Bronchial epithelial cell (primary cell): ENCODE measurements at regions not wholly inside any gene's neighbourhood (a gene's known extent, or its start where the extent isn't known, plus 50 kb on each side); places are given as distances from the start of the nearest gene placed in this dataset.

Experiments used
- DNase-seq: peaks from one replicate; pipeline ENCODE4 v3.0.0-alpha.2; 2010; ENCODE audit warnings: low read depth
- FAIRE-seq: peaks from 2 replicates; lab custom pipeline; 2011; peaks lifted over from hg19 to GRCh38; lab: Jason Lieb, UNC
- H3K27me3 ChIP-seq: 2 replicates; pipeline ENCODE4 v1.5.1; 2011; ENCODE audit warnings: low read length; ENCODE audit not compliant: control insufficient read depth, insufficient read depth
- H3K36me3 ChIP-seq: 2 replicates; pipeline ENCODE4 v1.5.1; 2011; ENCODE audit warnings: low read length; ENCODE audit not compliant: control insufficient read depth, insufficient read depth
- H3K4me3 ChIP-seq: 2 replicates; pipeline ENCODE4 v1.5.1; 2011; ENCODE audit warnings: mild to moderate bottlenecking, low read depth, low read length, control low read depth
- CTCF ChIP-seq: IDR thresholded peaks from 2 replicates; pipeline ENCODE4 v1.5.1; 2011; ENCODE audit warnings: mild to moderate bottlenecking, moderate library complexity, low read length, control low read depth, inconsistent platforms; ENCODE audit not compliant: insufficient read depth, severe bottlenecking

- FAIRE-seq (no peak), DNase-seq (no peak)
- TF ChIP-seq CTCF = no peak
- Histone ChIP-seq H3K36me3 (no peaks in the 10 kb centered on the region), H3K4me3 (no peak overlapping the region), H3K27me3 (no peaks in the 10 kb centered on the region)
Measured at GRCh38 chr17:56735842-56736241, 97.9 kb downstream of the C17orf67 start.

- FAIRE-seq (no peak), DNase-seq (no peak)
- H3K4me3 ChIP-seq = no peak overlapping the region
- no peaks in the 10 kb centered on the region for H3K27me3 ChIP-seq
- no peak for TF ChIP-seq CTCF
- H3K36me3 ChIP-seq = no peaks in the 10 kb centered on the region
Measured at GRCh38 chr17:56737421-56738161, 96.1 kb downstream of the C17orf67 start.

- Histone ChIP-seq H3K27me3 (no peaks in the 10 kb centered on the region), H3K4me3 (no peak overlapping the region), H3K36me3 (no peaks in the 10 kb centered on the region)
- TF ChIP-seq CTCF = no peak
- DNase-seq = no peak
- FAIRE-seq = no peak
Measured at GRCh38 chr17:56739376-56739775, 94.3 kb downstream of the C17orf67 start.

GRCh38 chr17:56739776-56740175 lies 93.9 kb downstream of the C17orf67 start:
- no peaks in the 10 kb centered on the region for H3K36me3 ChIP-seq
- no peak for TF ChIP-seq CTCF
- H3K4me3 ChIP-seq = no peak overlapping the region
- DNase-seq (no peak), FAIRE-seq (no peak)
- H3K27me3 ChIP-seq = no peaks in the 10 kb centered on the region

DNA sequence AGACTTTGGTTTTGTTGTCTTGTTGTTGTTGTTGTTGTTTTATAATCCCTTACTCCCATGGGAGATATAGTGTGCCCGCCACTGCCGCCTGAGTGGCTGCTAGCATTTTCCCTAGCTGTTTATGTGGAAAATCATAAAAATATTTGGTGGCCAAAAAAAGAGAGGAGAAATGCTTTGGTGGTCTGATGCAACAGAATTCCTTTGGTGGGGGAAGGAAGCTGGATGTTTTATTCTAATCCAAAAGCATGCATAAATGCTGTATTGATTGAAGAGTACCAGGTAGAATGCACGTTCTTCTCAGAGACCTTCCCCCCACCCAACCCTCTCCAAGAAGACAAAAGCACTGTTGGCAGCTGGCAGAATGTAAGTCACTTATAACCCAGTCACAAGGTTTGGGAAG lies 93.2 kb downstream of the C17orf67 start:
- Histone ChIP-seq H3K27me3 (no peaks in the 10 kb centered on the region), H3K36me3 (no peaks in the 10 kb centered on the region), H3K4me3 (no peak overlapping the region)
- DNase-seq = no peak
- TF ChIP-seq CTCF = no peak
- no peak for FAIRE-seq
